ENCODE measurements at regions not wholly inside any gene's neighbourhood (a gene's known extent, or its start where the extent isn't known, plus 50 kb on each side); places are given as distances from the start of the nearest gene placed in this dataset.

DNA sequence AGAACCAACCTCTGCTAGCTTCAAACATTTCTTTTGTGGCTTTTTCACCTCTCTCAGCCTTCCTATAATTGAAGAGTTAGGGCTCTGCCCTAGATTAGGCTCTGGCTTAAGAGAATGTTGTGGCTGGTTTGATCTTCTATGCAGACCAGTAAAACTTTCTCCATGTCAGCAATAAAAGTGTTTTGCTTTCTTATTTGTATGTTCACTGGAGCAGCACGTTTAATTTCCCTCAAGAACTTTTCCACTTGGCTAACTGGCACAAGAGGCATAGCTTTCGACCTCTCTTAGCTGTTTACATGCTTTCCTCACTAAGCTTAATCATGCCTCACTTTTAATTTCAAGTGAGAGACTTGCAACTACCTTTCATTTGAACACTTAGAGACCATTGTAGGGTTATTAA is 964.7 kb downstream of the ROBO2 start:
- TF ChIP-seq, protein P1, sequence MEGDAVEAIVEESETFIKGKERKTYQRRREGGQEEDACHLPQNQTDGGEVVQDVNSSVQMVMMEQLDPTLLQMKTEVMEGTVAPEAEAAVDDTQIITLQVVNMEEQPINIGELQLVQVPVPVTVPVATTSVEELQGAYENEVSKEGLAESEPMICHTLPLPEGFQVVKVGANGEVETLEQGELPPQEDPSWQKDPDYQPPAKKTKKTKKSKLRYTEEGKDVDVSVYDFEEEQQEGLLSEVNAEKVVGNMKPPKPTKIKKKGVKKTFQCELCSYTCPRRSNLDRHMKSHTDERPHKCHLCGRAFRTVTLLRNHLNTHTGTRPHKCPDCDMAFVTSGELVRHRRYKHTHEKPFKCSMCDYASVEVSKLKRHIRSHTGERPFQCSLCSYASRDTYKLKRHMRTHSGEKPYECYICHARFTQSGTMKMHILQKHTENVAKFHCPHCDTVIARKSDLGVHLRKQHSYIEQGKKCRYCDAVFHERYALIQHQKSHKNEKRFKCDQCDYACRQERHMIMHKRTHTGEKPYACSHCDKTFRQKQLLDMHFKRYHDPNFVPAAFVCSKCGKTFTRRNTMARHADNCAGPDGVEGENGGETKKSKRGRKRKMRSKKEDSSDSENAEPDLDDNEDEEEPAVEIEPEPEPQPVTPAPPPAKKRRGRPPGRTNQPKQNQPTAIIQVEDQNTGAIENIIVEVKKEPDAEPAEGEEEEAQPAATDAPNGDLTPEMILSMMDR (IDR thresholded peaks at IDR 0.05; ENCODE audit: extremely low read depth in 1 of 2, insufficient read depth in 1 of 2, low read depth in 1 of 2, low read length in 2 of 2): no peak
- TF ChIP-seq POLR2A (IDR thresholded peaks at IDR 0.05; ENCODE audit: low read depth, low read length) (no peak), POLR2AphosphoS5 (IDR thresholded peaks at IDR 0.05; ENCODE audit: insufficient read depth, low read depth, low read length) (no peak)
- TF ChIP-seq, protein P2, sequence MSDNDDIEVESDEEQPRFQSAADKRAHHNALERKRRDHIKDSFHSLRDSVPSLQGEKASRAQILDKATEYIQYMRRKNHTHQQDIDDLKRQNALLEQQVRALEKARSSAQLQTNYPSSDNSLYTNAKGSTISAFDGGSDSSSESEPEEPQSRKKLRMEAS (IDR thresholded peaks at IDR 0.05; ENCODE audit: insufficient read depth, insufficient read length): no peak

Data from endothelial cell of umbilical vein (primary cell).